Endothelial cell of umbilical vein (primary cell): ENCODE measurements at regions not wholly inside any gene's neighbourhood (a gene's known extent, or its start where the extent isn't known, plus 50 kb on each side); places are given as distances from the start of the nearest gene placed in this dataset.

Experiments
- BruUV-seq: library from RNA; stranded (reverse); fragments of 400-500 nt; replicated peaks from 2 replicates; lab custom pipeline; 2021; lab: Mats Ljungman, UMichigan
- CTCF ChIA-PET: fragments of 300-600, 350-600 bp; sonication (Branson Sonifier 250); formaldehyde crosslinking; loops from one replicate; lab custom pipeline; 2021; ENCODE audit warnings: antibody characterized with exemption, inconsistent platforms; lab: Charles Lee
- POLR2A ChIA-PET: fragments of 300-600, 350-600 bp; sonication (Branson Sonifier 250); formaldehyde crosslinking; loops from one replicate; lab custom pipeline; 2021; ENCODE audit warnings: antibody characterized with exemption, inconsistent platforms; lab: Charles Lee
- DNase-seq: peaks from one replicate; pipeline ENCODE4 v3.0.0-alpha.2; 2011; ENCODE audit warnings: low read depth, low spot score
- FAIRE-seq: peaks from 2 replicates; lab custom pipeline; 2011; peaks lifted over from hg19 to GRCh38; lab: Jason Lieb, UNC
- H2AFZ ChIP-seq: 2 replicates; pipeline ENCODE4 v1.6.0; 2012; ENCODE audit warnings: low read depth, low read length, control low read depth, inconsistent platforms
- H3K27ac ChIP-seq: 2 replicates; pipeline ENCODE4 v1.5.1; 2011; ENCODE audit warnings: low read depth, mild to moderate bottlenecking, control low read depth, low read length, moderate library complexity; ENCODE audit not compliant: insufficient read depth
- H3K27me3 ChIP-seq, 2 experiments: 2 replicates each; pipeline versions ENCODE4 v1.6.0 to v1.6.1; 2011; ENCODE audit warnings: low read length in 2 of 2, mixed read lengths in 1 of 2; ENCODE audit not compliant: control insufficient read depth in 2 of 2, insufficient read depth in 2 of 2
- H3K36me3 ChIP-seq, 2 experiments: 2 replicates in 1 of 2; 3 replicates in 1 of 2; pipeline ENCODE4 v1.5.1; 2011; ENCODE audit warnings: low read length in 2 of 2, mild to moderate bottlenecking in 1 of 2, moderate library complexity in 1 of 2; ENCODE audit not compliant: control insufficient read depth in 2 of 2, insufficient read depth in 2 of 2; ENCODE audit errors: extremely low read depth in 1 of 2
- H3K4me1 ChIP-seq: 3 replicates; pipeline ENCODE4 v1.5.1; 2011; ENCODE audit warnings: mild to moderate bottlenecking, low read length; ENCODE audit not compliant: control insufficient read depth, insufficient read depth; ENCODE audit errors: extremely low read depth
- H3K4me2 ChIP-seq: 2 replicates; pipeline ENCODE4 v1.6.1; 2011; ENCODE audit warnings: low read length, control low read depth, mixed read lengths; ENCODE audit not compliant: insufficient read depth
- H3K4me3 ChIP-seq, 3 experiments: fragments of 200-600 bp in 1 of 3; sonication (generic), shearing (Covaris generic) in 1 of 3; replicated peaks in 1 of 3; 2 replicates each; pipeline ENCODE4 v1.5.1; 2011 to 2016; ENCODE audit warnings: control low read depth in 3 of 3, low read length in 3 of 3, mild to moderate bottlenecking in 2 of 3, inconsistent platforms in 1 of 3, low read depth in 1 of 3, moderate library complexity in 1 of 3; ENCODE audit not compliant: insufficient read depth in 1 of 3
- H3K79me2 ChIP-seq: 2 replicates; pipeline ENCODE4 v1.6.0; 2012; ENCODE audit warnings: low read length, inconsistent platforms; ENCODE audit not compliant: control insufficient read depth, insufficient read depth
- H3K9ac ChIP-seq: replicated peaks from 2 replicates; pipeline ENCODE3; 2011; ENCODE audit warnings: low read length, control low read depth; ENCODE audit not compliant: insufficient read depth; ENCODE audit errors: extremely low read depth
- H3K9me1 ChIP-seq: replicated peaks from 3 replicates; pipeline ENCODE4 v1.6.0; 2011; ENCODE audit warnings: mild to moderate bottlenecking, low read length; ENCODE audit not compliant: control insufficient read depth, insufficient read depth; ENCODE audit errors: extremely low read depth
- H3K9me3 ChIP-seq: replicated peaks from 2 replicates; pipeline ENCODE4 v1.5.1; 2012; ENCODE audit warnings: low read length, inconsistent platforms; ENCODE audit not compliant: control insufficient read depth, insufficient read depth
- H4K20me1 ChIP-seq: replicated peaks from 2 replicates; pipeline ENCODE3; 2011; ENCODE audit warnings: mild to moderate bottlenecking, low read length; ENCODE audit not compliant: control insufficient read depth, insufficient read depth; ENCODE audit errors: extremely low read depth
- CTCF ChIP-seq, 2 donors: IDR thresholded peaks; 1 replicate in 1 of 2; 2 replicates in 1 of 2; pipeline ENCODE4 v1.5.1; 2011; ENCODE audit warnings: low read length in 2 of 2, mild to moderate bottlenecking in 2 of 2, moderate library complexity in 2 of 2, control low read depth in 1 of 2, inconsistent platforms in 1 of 2, low read depth in 1 of 2; ENCODE audit not compliant: insufficient read depth in 1 of 2; ENCODE audit errors: extremely low read depth in 1 of 2
- EZH2 ChIP-seq: IDR thresholded peaks from 2 replicates; pipeline ENCODE4 v1.6.1; 2012; ENCODE audit warnings: borderline replicate concordance, low read depth, mild to moderate bottlenecking, moderate library complexity, low read length, inconsistent platforms; ENCODE audit not compliant: severe bottlenecking
- FOS ChIP-seq: IDR thresholded peaks from 2 replicates; pipeline ENCODE4 v1.6.1; 2011; ENCODE audit warnings: mild to moderate bottlenecking, low read length, moderate library complexity, borderline replicate concordance; ENCODE audit not compliant: insufficient read depth
- GATA2 ChIP-seq: IDR thresholded peaks from 2 replicates; pipeline ENCODE4 v1.7.0; 2011; ENCODE audit warnings: low read depth, mild to moderate bottlenecking, moderate library complexity, mixed read lengths, low read length; ENCODE audit not compliant: insufficient read length, insufficient read depth
- JUN ChIP-seq: IDR thresholded peaks from 2 replicates; pipeline ENCODE4 v1.6.1; 2011; ENCODE audit warnings: borderline replicate concordance, low read depth; ENCODE audit not compliant: insufficient read length, insufficient read depth
- MAX ChIP-seq: IDR thresholded peaks from 2 replicates; pipeline ENCODE4 v1.6.1; 2011; ENCODE audit not compliant: insufficient read depth, insufficient read length
- MYC ChIP-seq: IDR thresholded peaks from one replicate; pipeline ENCODE4 v1.6.1; 2011; ENCODE audit warnings: mild to moderate bottlenecking, low read depth, low read length
- POLR2A ChIP-seq: IDR thresholded peaks from 2 replicates; pipeline ENCODE4 v1.6.1; 2012; ENCODE audit warnings: low read depth, mild to moderate bottlenecking, control low read depth, low read length
- POLR2AphosphoS5 ChIP-seq: IDR thresholded peaks from 2 replicates; pipeline ENCODE4 v1.6.1; 2012; ENCODE audit warnings: low read depth, mild to moderate bottlenecking, control low read depth, low read length, moderate library complexity; ENCODE audit not compliant: insufficient read depth
- dilution Hi-C: fragments of 300-500 bp; cut with MboI; formaldehyde crosslinking; loops from one replicate; pipeline ENCODE4 v1.15.0; 2019; ENCODE audit warnings: low sequenced_read_pairs; ENCODE audit not compliant: extremely low pct_ligation_motif_present
- intact Hi-C: fragments of 100-400 bp; cut with micrococcal nuclease; formaldehyde crosslinking; loops from one replicate; pipeline ENCODE4 v1.10.0; 2022

GRCh38 chr12:25014961-25015360, 66.1 kb upstream of the BCAT1 start:
- H3K4me3 ChIP-seq, result no peak overlapping the region
- no peak overlapping the region for H3K9ac ChIP-seq
- no peaks in the 10 kb centered on the region for H3K79me2 ChIP-seq
- no peaks in the 10 kb centered on the region for H3K36me3 ChIP-seq
- no peak overlapping the region for H3K4me2 ChIP-seq
- no peaks in the 10 kb centered on the region for H3K9me3 ChIP-seq
- dilution Hi-C loops (no loop called here), intact Hi-C loops (no loop called here)
- H3K27ac ChIP-seq, result no peak overlapping the region
- DNase-seq, result no peak
- no peak overlapping the region for H2AFZ ChIP-seq
- no peak for FAIRE-seq
- ChIA-PET CTCF (interaction anchor here (1.3 kb wide), 1 partner anchor 9 kb away, joined by 3 read pairs; no protein-coding TSS in a partner anchor), POLR2A (interaction anchor here (0.7 kb wide), 2 partner anchors 142 to 246 kb away, joined by 4 to 8 read pairs; no protein-coding TSS in a partner anchor)
- H3K9me1 ChIP-seq, result no peaks in the 10 kb centered on the region
- H3K4me1 ChIP-seq, result no peaks in the 10 kb centered on the region
- H4K20me1 ChIP-seq, result no peaks in the 10 kb centered on the region
- BruUV-seq, result no TSS peak
- no peak for TF ChIP-seq FOS
- TF ChIP-seq EZH2, result no peak
- peaks cover 2 to 3% of the 10 kb centered on the region in 2 experiments for H3K27me3 ChIP-seq

GRCh38 chr12:25013061-25013460, 64.2 kb upstream of the BCAT1 start:
- H4K20me1 ChIP-seq, result no peaks in the 10 kb centered on the region
- no TSS peak for BruUV-seq
- no peaks in the 10 kb centered on the region for H3K9me3 ChIP-seq
- ChIA-PET CTCF (no interaction called here), POLR2A (no interaction called here)
- H3K4me2 ChIP-seq, result no peak overlapping the region
- DNase-seq, result no peak
- H3K36me3 ChIP-seq, result no peaks in the 10 kb centered on the region
- dilution Hi-C loops, result no loop called here
- H3K27ac ChIP-seq, result no peak overlapping the region
- H2AFZ ChIP-seq, result no peak overlapping the region
- peaks cover 0 to 2% of the 10 kb centered on the region in 2 experiments for H3K27me3 ChIP-seq
- H3K9ac ChIP-seq, result no peak overlapping the region
- no peak for TF ChIP-seq CTCF (IDR thresholded peaks at IDR 0.05; ENCODE audit: extremely low read depth in 1 of 2, insufficient read depth in 1 of 2, low read depth in 1 of 2, low read length in 2 of 2)
- TF ChIP-seq MYC, result no peak
- no peak for TF ChIP-seq FOS
- no peak for TF ChIP-seq JUN
- TF ChIP-seq MAX, result no peak
- no peak for TF ChIP-seq EZH2
- no peak for TF ChIP-seq POLR2A
- TF ChIP-seq POLR2AphosphoS5, result no peak
- no peak for TF ChIP-seq GATA2
- no peaks in the 10 kb centered on the region for H3K4me1 ChIP-seq
- no peaks in the 10 kb centered on the region for H3K9me1 ChIP-seq
- H3K4me3 ChIP-seq, result no peak overlapping the region
- no peak for FAIRE-seq
- intact Hi-C loops, result no loop called here
- H3K79me2 ChIP-seq, result no peaks in the 10 kb centered on the region
